HepG2 (cell line): ENCODE measurements at regions not wholly inside any gene's neighbourhood (a gene's known extent, or its start where the extent isn't known, plus 50 kb on each side); places are given as distances from the start of the nearest gene placed in this dataset.

Experiments
- ATAC-seq: fragments of 200-7000 bp; cut with Tn5 transposase; 3 replicates; pipeline ENCODE4 v1.9.1; 2020; ENCODE audit warnings: mild to moderate bottlenecking, moderate library complexity
- BruUV-seq: library from RNA; stranded (reverse); fragments of 400-500 nt; replicated peaks from 2 replicates; lab custom pipeline; 2021; lab: Mats Ljungman, UMichigan
- CTCF ChIA-PET: fragments of 300-600 bp; formaldehyde crosslinking; extraction: SDS; loops from one replicate; lab custom pipeline; 2021; ENCODE audit warnings: low total read pairs, inconsistent platforms, low intra/inter-chr PET ratio; lab: Yijun Ruan, JAX
- POLR2A ChIA-PET: fragments of 350-600 bp; sonication (Branson Sonifier 250); formaldehyde crosslinking; loops from one replicate; lab custom pipeline; 2020; ENCODE audit warnings: antibody characterized with exemption, inconsistent platforms; lab: Yijun Ruan, JAX
- DNase-seq: peaks from one replicate; pipeline ENCODE4 v3.0.0-alpha.2; 2015; ENCODE audit warnings: low spot score
- FAIRE-seq: peaks from 3 replicates; lab custom pipeline; 2011; peaks lifted over from hg19 to GRCh38; lab: Jason Lieb, UNC
- H2AFZ ChIP-seq: one replicate; pipeline ENCODE4 v1.6.1; 2011; ENCODE audit warnings: low read length, inconsistent platforms
- H3K27ac ChIP-seq: fragments of 300-600 bp; 3 replicates; pipeline ENCODE4 v1.8.0; 2011; ENCODE audit warnings: mixed run types, mild to moderate bottlenecking, mixed read lengths, low read length, inconsistent platforms; ENCODE audit not compliant: insufficient read depth; ENCODE audit errors: extremely low read length
- H3K27me3 ChIP-seq, 2 experiments: fragments of 200-600 bp in 1 of 2; 2 replicates in 1 of 2; 3 replicates in 1 of 2; pipeline versions ENCODE4 v1.6.0 to v1.8.0; 2011; ENCODE audit warnings: low read length in 2 of 2, mild to moderate bottlenecking in 2 of 2, moderate library complexity in 2 of 2, inconsistent platforms in 1 of 2; ENCODE audit not compliant: insufficient read depth in 2 of 2, control insufficient read depth in 1 of 2
- H3K36me3 ChIP-seq, 2 experiments: fragments of 200-600 bp in 1 of 2; replicated peaks in 1 of 2; 2 replicates in 1 of 2; 3 replicates in 1 of 2; pipeline versions ENCODE4 v1.5.1 to v1.8.0; 2011; ENCODE audit warnings: low read length in 2 of 2, inconsistent platforms in 1 of 2; ENCODE audit not compliant: insufficient read depth in 2 of 2, control insufficient read depth in 1 of 2
- H3K4me1 ChIP-seq: 2 replicates; pipeline ENCODE4 v1.5.1; 2012; ENCODE audit warnings: low read length, inconsistent platforms; ENCODE audit not compliant: insufficient read depth
- H3K4me2 ChIP-seq: 2 replicates; pipeline ENCODE4 v1.6.0; 2011; ENCODE audit warnings: low read depth, low read length, inconsistent platforms
- H3K4me3 ChIP-seq, 3 experiments: fragments of 200-600 bp in 1 of 3; sonication (generic), shearing (Covaris generic) in 1 of 3; replicated peaks in 1 of 3; 2 replicates each; pipeline ENCODE4 v1.5.1; 2011 to 2016; ENCODE audit warnings: low read length in 3 of 3, inconsistent platforms in 2 of 3, low read depth in 2 of 3, mild to moderate bottlenecking in 2 of 3, control low read depth in 1 of 3, mixed read lengths in 1 of 3; ENCODE audit not compliant: insufficient read depth in 1 of 3
- H3K79me2 ChIP-seq: one replicate; pipeline ENCODE4 v1.6.1; 2011; ENCODE audit warnings: low read length, inconsistent platforms; ENCODE audit not compliant: insufficient read depth
- H3K9ac ChIP-seq: 2 replicates; pipeline ENCODE4 v1.6.0; 2011; ENCODE audit warnings: mild to moderate bottlenecking, low read depth, low read length, inconsistent platforms; ENCODE audit not compliant: insufficient read depth
- H3K9me3 ChIP-seq: 2 replicates; pipeline ENCODE4 v1.5.1; 2012; ENCODE audit warnings: mild to moderate bottlenecking, low read length
- H4K20me1 ChIP-seq: 2 replicates; pipeline ENCODE4 v1.6.0; 2011; ENCODE audit warnings: inconsistent platforms, mild to moderate bottlenecking, low read length, moderate library complexity; ENCODE audit not compliant: insufficient read depth
- DR1 ChIP-seq: sonication (generic); formaldehyde crosslinking; IDR thresholded peaks from 2 replicates; pipeline ENCODE4 v1.8.0; 2021; ENCODE audit warnings: mild to moderate bottlenecking, missing genetic modification reagents, inconsistent platforms
- FOXC1 ChIP-seq: sonication (generic); formaldehyde crosslinking; IDR thresholded peaks from 2 replicates; pipeline ENCODE4 v1.8.0; 2022; ENCODE audit warnings: mild to moderate bottlenecking, missing genetic modification reagents, borderline replicate concordance
- HNF4G ChIP-seq, 2 experiments: sonication (generic) in 1 of 2; formaldehyde crosslinking in 1 of 2; IDR thresholded peaks; 2 replicates each; pipeline versions ENCODE4 v1.4.0 to v1.6.1; 2011 to 2020; ENCODE audit warnings: borderline replicate concordance in 2 of 2, low read depth in 2 of 2, mild to moderate bottlenecking in 2 of 2, low read length in 1 of 2, missing genetic modification reagents in 1 of 2, moderate library complexity in 1 of 2
- NFATC3 ChIP-seq: sonication (generic); formaldehyde crosslinking; IDR thresholded peaks from 2 replicates; pipeline ENCODE4 v1.5.1; 2020; ENCODE audit warnings: mild to moderate bottlenecking, missing genetic modification reagents
- SALL2 ChIP-seq: sonication (generic); formaldehyde crosslinking; IDR thresholded peaks from 2 replicates; pipeline ENCODE4 v1.8.1; 2023; ENCODE audit warnings: mild to moderate bottlenecking, missing genetic modification reagents, inconsistent platforms
- TSC22D2 ChIP-seq: sonication (generic); formaldehyde crosslinking; IDR thresholded peaks from 2 replicates; pipeline ENCODE4 v1.5.1; 2020; ENCODE audit warnings: missing genetic modification reagents, mild to moderate bottlenecking, borderline replicate concordance
- ZNF143 ChIP-seq: sonication (generic); formaldehyde crosslinking; IDR thresholded peaks from 2 replicates; pipeline ENCODE4 v1.4.0; 2020; ENCODE audit warnings: missing genetic modification reagents
- WGBS: methylation state at CpG from one replicate; pipeline ENCODE4 v1.1.6; 2017; ENCODE audit warnings: low lambda C conversion rate; 5-methylcytosine and 5-hydroxymethylcytosine counted together
- in situ Hi-C: cut with HindIII; loops from 2 replicates; pipeline ENCODE4 v1.10.0; 2017; ENCODE audit warnings: low pct_unique_long_range_greater_than_20kb; ENCODE audit not compliant: extremely low pct_ligation_motif_present
- intact Hi-C: fragments of 100-400 bp; cut with micrococcal nuclease; formaldehyde crosslinking; loops from one replicate; pipeline ENCODE4 v1.10.0; 2022; ENCODE audit not compliant: unreplicated experiment
- TF ChIP-seq, protein P1 (sequence below): sonication (generic); formaldehyde crosslinking; IDR thresholded peaks from 2 replicates; pipeline ENCODE4 v1.5.0; 2020; ENCODE audit warnings: mild to moderate bottlenecking, missing genetic modification reagents, borderline replicate concordance

DNA sequence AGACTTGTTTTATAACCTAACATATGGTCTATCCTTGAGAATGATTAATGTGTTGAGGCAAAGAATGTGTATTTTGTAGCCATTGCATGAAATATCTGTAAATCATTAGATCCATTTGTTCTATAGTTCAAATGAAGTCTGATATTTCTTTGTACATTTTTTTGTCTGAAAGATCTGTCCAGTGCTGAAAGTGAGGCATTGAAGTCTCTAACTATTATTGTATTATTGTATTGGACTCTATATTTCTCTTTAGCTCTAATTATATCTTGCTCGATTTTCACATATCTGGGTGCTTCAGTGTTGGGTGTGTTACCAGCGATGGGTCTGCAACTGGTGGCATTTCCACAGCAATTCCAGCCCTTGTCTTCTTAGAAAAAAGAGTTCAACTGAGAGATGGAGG lies 76.0 kb downstream of the PBDC1 start:
- Histone ChIP-seq H3K4me1 (no peaks in the 10 kb centered on the region), H3K36me3 (no peaks in the 10 kb centered on the region), H3K27ac (no peak overlapping the region), H3K9ac (no peak overlapping the region), H3K9me3 (no peaks in the 10 kb centered on the region), H4K20me1 (no peaks in the 10 kb centered on the region), H2AFZ (no peak overlapping the region), H3K79me2 (no peaks in the 10 kb centered on the region), H3K27me3 (no peaks in the 10 kb centered on the region), H3K4me3 (no peak overlapping the region), H3K4me2 (no peak overlapping the region)
- no peak for FAIRE-seq
- intact Hi-C loops, result no loop called here
- no peak for DNase-seq
- CTCF ChIA-PET, result no interaction called here
- no peak for TF ChIP-seq ZNF143
- no peak for TF ChIP-seq HNF4G (IDR thresholded peaks at IDR 0.05; ENCODE audit: borderline replicate concordance, low read depth, low read length)
- TF ChIP-seq HNF4G (CRISPR knock-in tag; IDR thresholded peaks at IDR 0.05; ENCODE audit: borderline replicate concordance, low read depth), result no peak
- TF ChIP-seq DR1 (CRISPR knock-in tag), result no peak
- TF ChIP-seq FOXC1, result no peak
- TF ChIP-seq, protein P1, sequence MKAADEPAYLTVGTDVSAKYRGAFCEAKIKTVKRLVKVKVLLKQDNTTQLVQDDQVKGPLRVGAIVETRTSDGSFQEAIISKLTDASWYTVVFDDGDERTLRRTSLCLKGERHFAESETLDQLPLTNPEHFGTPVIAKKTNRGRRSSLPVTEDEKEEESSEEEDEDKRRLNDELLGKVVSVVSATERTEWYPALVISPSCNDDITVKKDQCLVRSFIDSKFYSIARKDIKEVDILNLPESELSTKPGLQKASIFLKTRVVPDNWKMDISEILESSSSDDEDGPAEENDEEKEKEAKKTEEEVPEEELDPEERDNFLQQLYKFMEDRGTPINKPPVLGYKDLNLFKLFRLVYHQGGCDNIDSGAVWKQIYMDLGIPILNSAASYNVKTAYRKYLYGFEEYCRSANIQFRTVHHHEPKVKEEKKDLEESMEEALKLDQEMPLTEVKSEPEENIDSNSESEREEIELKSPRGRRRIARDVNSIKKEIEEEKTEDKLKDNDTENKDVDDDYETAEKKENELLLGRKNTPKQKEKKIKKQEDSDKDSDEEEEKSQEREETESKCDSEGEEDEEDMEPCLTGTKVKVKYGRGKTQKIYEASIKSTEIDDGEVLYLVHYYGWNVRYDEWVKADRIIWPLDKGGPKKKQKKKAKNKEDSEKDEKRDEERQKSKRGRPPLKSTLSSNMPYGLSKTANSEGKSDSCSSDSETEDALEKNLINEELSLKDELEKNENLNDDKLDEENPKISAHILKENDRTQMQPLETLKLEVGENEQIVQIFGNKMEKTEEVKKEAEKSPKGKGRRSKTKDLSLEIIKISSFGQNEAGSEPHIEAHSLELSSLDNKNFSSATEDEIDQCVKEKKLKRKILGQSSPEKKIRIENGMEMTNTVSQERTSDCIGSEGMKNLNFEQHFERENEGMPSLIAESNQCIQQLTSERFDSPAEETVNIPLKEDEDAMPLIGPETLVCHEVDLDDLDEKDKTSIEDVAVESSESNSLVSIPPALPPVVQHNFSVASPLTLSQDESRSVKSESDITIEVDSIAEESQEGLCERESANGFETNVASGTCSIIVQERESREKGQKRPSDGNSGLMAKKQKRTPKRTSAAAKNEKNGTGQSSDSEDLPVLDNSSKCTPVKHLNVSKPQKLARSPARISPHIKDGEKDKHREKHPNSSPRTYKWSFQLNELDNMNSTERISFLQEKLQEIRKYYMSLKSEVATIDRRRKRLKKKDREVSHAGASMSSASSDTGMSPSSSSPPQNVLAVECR (CRISPR knock-in tag), result no peak
- TF ChIP-seq SALL2 (CRISPR knock-in tag), result no peak
- TF ChIP-seq NFATC3 (CRISPR knock-in tag), result no peak
- TF ChIP-seq TSC22D2 (CRISPR knock-in tag), result no peak
- BruUV-seq, result no TSS peak
- POLR2A ChIA-PET, result no interaction called here
- 49% methylated on average over 2 of the region's 2 CpGs for WGBS
- no peak for ATAC-seq
- in situ Hi-C loops, result no loop called here
